Panc1 (cell line): ENCODE measurements at regions not wholly inside any gene's neighbourhood (a gene's known extent, or its start where the extent isn't known, plus 50 kb on each side); places are given as distances from the start of the nearest gene placed in this dataset.

Source experiments
- ATAC-seq: fragments of 200-7000 bp; cut with Tn5 transposase; 2 replicates; pipeline ENCODE4 v1.9.1; 2020; ENCODE audit warnings: mild to moderate bottlenecking, moderate library complexity
- BruUV-seq: library from RNA; stranded (reverse); fragments of 400-500 nt; replicated peaks from 2 replicates; lab custom pipeline; 2021; lab: Mats Ljungman, UMichigan
- CTCF ChIA-PET: fragments of 300-600 bp; sonication (Branson Sonifier 250); formaldehyde crosslinking; loops from one replicate; lab custom pipeline; 2022; ENCODE audit warnings: antibody characterized with exemption; lab: Charles Lee
- POLR2A ChIA-PET: fragments of 300-600 bp; sonication (Branson Sonifier 250); formaldehyde crosslinking; loops from one replicate; lab custom pipeline; 2022; ENCODE audit warnings: antibody characterized with exemption; lab: Charles Lee
- DNase-seq: peaks from one replicate; pipeline ENCODE4 v3.0.0-alpha.2; 2010; ENCODE audit warnings: low read depth, low spot score
- H3K27ac ChIP-seq: 2 replicates; pipeline ENCODE4 v1.5.1; 2011; ENCODE audit warnings: mild to moderate bottlenecking, low read length, inconsistent platforms
- H3K27me3 ChIP-seq: fragments of 200-500 bp; sonication (Bioruptor generic); 2 replicates; pipeline ENCODE4 v1.6.0; 2014; ENCODE audit warnings: low read length, inconsistent platforms; ENCODE audit not compliant: control insufficient read depth, insufficient read depth
- H3K36me3 ChIP-seq: fragments of 200-500 bp; sonication (Bioruptor generic); 2 replicates; pipeline ENCODE4 v1.5.1; 2014; ENCODE audit warnings: inconsistent platforms, mild to moderate bottlenecking, low read length, moderate library complexity; ENCODE audit not compliant: control insufficient read depth, insufficient read depth
- H3K4me1 ChIP-seq: 2 replicates; pipeline ENCODE4 v1.5.1; 2011; ENCODE audit warnings: inconsistent platforms, mild to moderate bottlenecking, low read length, moderate library complexity; ENCODE audit not compliant: control insufficient read depth, insufficient read depth
- H3K4me3 ChIP-seq, 2 experiments: 2 replicates each; pipeline ENCODE4 v1.5.1; 2011 to 2012; ENCODE audit warnings: low read depth in 2 of 2, low read length in 2 of 2, mild to moderate bottlenecking in 2 of 2, inconsistent platforms in 1 of 2, moderate library complexity in 1 of 2
- H3K9me3 ChIP-seq: fragments of 200-500 bp; sonication (Bioruptor generic); 2 replicates; pipeline ENCODE4 v1.5.1; 2014; ENCODE audit warnings: low read depth, mild to moderate bottlenecking, inconsistent platforms, low read length, moderate library complexity; ENCODE audit not compliant: control insufficient read depth, insufficient read depth
- CTCF ChIP-seq: fragments of 450-650 bp; IDR thresholded peaks from 2 replicates; pipeline ENCODE4 v1.5.1; 2017; ENCODE audit warnings: mild to moderate bottlenecking
- POLR2AphosphoS5 ChIP-seq: IDR thresholded peaks from 2 replicates; pipeline ENCODE4 v1.6.1; 2012; ENCODE audit warnings: mild to moderate bottlenecking, low read depth, low read length, moderate library complexity
- REST ChIP-seq, 2 experiments: IDR thresholded peaks; 2 replicates each; pipeline ENCODE4 v1.6.1; 2011 to 2012; ENCODE audit warnings: low read depth in 2 of 2, control low read depth in 1 of 2, low read length in 1 of 2, mild to moderate bottlenecking in 1 of 2, moderate library complexity in 1 of 2; ENCODE audit not compliant: insufficient read depth in 1 of 2
- SIN3A ChIP-seq: IDR thresholded peaks from 2 replicates; pipeline ENCODE4 v1.6.1; 2012; ENCODE audit warnings: low read depth, mild to moderate bottlenecking, low read length, moderate library complexity, borderline replicate concordance; ENCODE audit not compliant: insufficient read depth
- TCF7L2 ChIP-seq: IDR thresholded peaks from 2 replicates; pipeline ENCODE4 v1.6.1; 2011; ENCODE audit warnings: mild to moderate bottlenecking, low read depth, low read length, inconsistent platforms
- in situ Hi-C: cut with HindIII; loops from 2 replicates; pipeline ENCODE4 v1.10.0; 2016; ENCODE audit warnings: low sequenced_read_pairs, low pct_unique_long_range_greater_than_20kb
- intact Hi-C: fragments of 100-400 bp; cut with micrococcal nuclease; formaldehyde crosslinking; loops from one replicate; pipeline ENCODE4 v1.10.0; 2022; ENCODE audit not compliant: unreplicated experiment

GRCh38 chr5:4553978-4554377 is 586.2 kb upstream of the ADAMTS16 start:
- H3K36me3 ChIP-seq = no peaks in the 10 kb centered on the region
- H3K4me3 ChIP-seq = no peak overlapping the region
- DNase-seq (no peak), ATAC-seq (no peak)
- CTCF ChIA-PET = no interaction called here
- BruUV-seq = no TSS peak
- H3K27me3 ChIP-seq = no peaks in the 10 kb centered on the region
- H3K9me3 ChIP-seq = no peaks in the 10 kb centered on the region
- POLR2A ChIA-PET = no interaction called here
- TF ChIP-seq SIN3A = no peak
- TF ChIP-seq REST (IDR thresholded peaks at IDR 0.05; ENCODE audit: insufficient read depth in 1 of 2, low read depth in 2 of 2, low read length in 1 of 2) = no peak
- TF ChIP-seq POLR2AphosphoS5 = no peak
- no peak for TF ChIP-seq TCF7L2
- no peak for TF ChIP-seq CTCF
- in situ Hi-C loops (no loop called here), intact Hi-C loops (no loop called here)
- no peaks in the 10 kb centered on the region for H3K4me1 ChIP-seq
- no peak overlapping the region for H3K27ac ChIP-seq

DNA sequence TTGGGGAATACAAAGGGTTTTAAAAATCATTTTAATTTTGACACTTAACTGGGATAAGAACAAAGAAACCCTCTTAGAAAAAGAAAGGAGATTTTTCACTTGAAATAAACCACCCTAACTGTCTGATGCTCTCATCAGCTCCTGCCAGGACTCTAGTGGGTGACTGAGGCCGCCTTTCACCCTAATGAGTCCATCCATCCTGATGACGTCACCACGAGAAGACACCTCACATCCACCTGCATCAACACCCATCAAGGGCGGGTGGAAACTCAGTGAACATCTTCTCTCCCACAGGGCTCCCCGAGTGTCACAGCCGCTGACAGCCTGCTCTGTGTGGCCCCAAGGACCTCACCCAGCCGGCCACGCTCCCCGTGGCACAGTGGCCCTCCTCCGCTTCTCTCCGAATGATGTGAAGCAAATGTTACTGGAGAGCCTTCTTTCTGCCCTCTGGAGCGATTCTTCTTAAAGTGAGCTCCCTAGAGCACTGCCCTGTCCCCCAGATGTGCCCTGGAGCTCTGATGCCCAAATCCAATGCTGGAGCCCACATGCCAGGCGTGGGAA is 584.3 kb upstream of the ADAMTS16 start:
- in situ Hi-C loops (no loop called here), intact Hi-C loops (no loop called here)
- no peaks in the 10 kb centered on the region for H3K27me3 ChIP-seq
- TF ChIP-seq CTCF (no peak), TCF7L2 (no peak), REST (IDR thresholded peaks at IDR 0.05; ENCODE audit: insufficient read depth in 1 of 2, low read depth in 2 of 2, low read length in 1 of 2) (no peak), SIN3A (no peak), POLR2AphosphoS5 (no peak)
- no peak overlapping the region for H3K27ac ChIP-seq
- no peaks in the 10 kb centered on the region for H3K9me3 ChIP-seq
- DNase-seq (no peak), ATAC-seq (no peak)
- no peaks in the 10 kb centered on the region for H3K4me1 ChIP-seq
- ChIA-PET POLR2A (no interaction called here), CTCF (no interaction called here)
- H3K4me3 ChIP-seq = no peak overlapping the region
- no TSS peak for BruUV-seq
- H3K36me3 ChIP-seq = no peaks in the 10 kb centered on the region
